Omental fat pad (tissue), 3 donors: ENCODE measurements at regions not wholly inside any gene's neighbourhood (a gene's known extent, or its start where the extent isn't known, plus 50 kb on each side); places are given as distances from the start of the nearest gene placed in this dataset.
"Not testable (repeated sequence)": the region's sequence is repeated elsewhere in the genome, so short reads cannot be mapped to it uniquely, and the experiment has no call there.

Experiments
- ATAC-seq: fragments of 150-250 bp; one replicate; pipeline ENCODE4 v1.9.1; 2016; ENCODE audit warnings: mild to moderate bottlenecking, moderate library complexity; ENCODE audit not compliant: low FRiP score
- DNase-seq: peaks from one replicate; pipeline ENCODE4 v3.0.0-alpha.2; 2019; ENCODE audit warnings: low spot score
- CTCF ChIP-seq, 3 donors: fragments of 450-650 bp; IDR thresholded peaks; one replicate each; pipeline ENCODE4 v1.5.1; 2016 to 2017; ENCODE audit warnings: antibody characterized with exemption in 3 of 3, mild to moderate bottlenecking in 3 of 3, moderate library complexity in 2 of 3

DNA sequence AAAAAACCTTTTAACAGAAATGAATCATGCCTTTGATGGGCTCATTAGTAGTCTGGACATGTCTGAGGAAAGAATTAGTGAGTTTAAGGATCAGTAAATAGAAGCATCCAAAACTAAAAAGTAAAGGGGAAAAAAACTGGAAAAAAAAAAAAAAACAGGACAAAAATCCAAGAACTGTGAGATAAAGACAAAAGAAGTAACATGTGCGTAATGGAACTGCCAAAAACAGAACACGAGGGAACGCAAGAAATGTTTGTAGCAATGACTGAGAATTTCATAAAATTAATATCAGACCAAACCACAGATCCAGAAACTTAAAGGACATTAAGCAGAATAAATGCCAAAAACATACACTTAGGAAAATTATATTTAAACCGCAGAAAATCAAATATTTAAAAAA lies 77.4 kb downstream of the MS4A13 start:
- DNase-seq = no peak
- peak; percentile 55 for ATAC-seq
- TF ChIP-seq CTCF (IDR thresholded peaks at IDR 0.05) = no peak

- DNase-seq = no peak
- TF ChIP-seq CTCF (IDR thresholded peaks at IDR 0.05) = no peak
- ATAC-seq = peak; percentile 70
These were observed 79.9 kb downstream of the MS4A13 start for GRCh38 chr11:60594998-60595642.

GRCh38 chr11:60607483-60607882 lies 91.9 kb upstream of the MS4A8 start:
- no peak for ATAC-seq
- no peak for DNase-seq
- TF ChIP-seq CTCF (IDR thresholded peaks at IDR 0.05) = no peak

GRCh38 chr11:60609632-60610031 lies 89.8 kb upstream of the MS4A8 start:
- ATAC-seq (no peak), DNase-seq (no peak)
- no peak for TF ChIP-seq CTCF (IDR thresholded peaks at IDR 0.05)

GRCh38 chr11:60610702-60611101 lies 88.7 kb upstream of the MS4A8 start:
- no peak for ATAC-seq
- no peak for DNase-seq
- TF ChIP-seq CTCF (IDR thresholded peaks at IDR 0.05) = no peak

DNA sequence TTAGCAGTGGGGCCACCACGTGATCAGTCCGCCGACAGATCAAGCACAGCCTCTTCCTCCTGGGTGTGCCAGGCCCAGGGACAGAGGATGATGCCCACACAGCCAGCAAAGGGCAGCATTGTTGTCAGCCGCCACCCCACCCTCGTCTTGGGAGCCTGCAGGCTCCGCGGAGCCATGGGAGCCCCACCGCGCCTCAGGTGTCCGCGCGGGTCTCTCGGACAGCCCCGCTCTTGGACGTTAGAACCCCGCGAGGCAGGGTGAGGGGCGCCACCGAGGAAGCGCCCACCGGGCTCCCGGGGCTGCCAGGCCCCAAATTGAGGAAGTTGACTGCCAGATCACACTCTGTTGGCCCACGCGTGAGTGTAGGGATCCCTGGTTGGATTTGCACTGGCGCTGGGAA lies 83.9 kb upstream of the MS4A8 start:
- DNase-seq (no peak), ATAC-seq (no peak)
- TF ChIP-seq CTCF (IDR thresholded peaks at IDR 0.05) = no peak

DNA sequence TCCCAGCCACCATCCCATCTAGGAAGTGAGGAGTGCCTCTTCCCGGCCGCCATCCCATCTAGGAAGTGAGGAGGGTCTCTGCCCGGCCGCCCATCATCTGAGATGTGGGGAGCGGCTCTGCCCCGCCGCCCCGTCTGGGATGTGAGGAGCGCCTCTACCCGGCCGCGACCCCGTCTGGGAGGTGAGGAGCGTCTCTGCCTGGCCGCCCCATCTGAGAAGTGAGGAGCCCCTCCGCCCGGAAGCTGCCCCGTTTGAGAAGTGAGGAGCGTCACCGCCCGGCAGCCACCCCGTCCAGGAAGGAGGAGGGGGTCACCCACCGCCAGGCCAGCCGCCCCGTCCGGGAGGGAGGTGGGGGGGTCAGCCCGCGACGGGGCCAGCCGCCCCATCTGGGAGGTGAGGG lies 77.5 kb upstream of the MS4A8 start:
- ATAC-seq, DNase-seq: not testable (repeated sequence)

DNA sequence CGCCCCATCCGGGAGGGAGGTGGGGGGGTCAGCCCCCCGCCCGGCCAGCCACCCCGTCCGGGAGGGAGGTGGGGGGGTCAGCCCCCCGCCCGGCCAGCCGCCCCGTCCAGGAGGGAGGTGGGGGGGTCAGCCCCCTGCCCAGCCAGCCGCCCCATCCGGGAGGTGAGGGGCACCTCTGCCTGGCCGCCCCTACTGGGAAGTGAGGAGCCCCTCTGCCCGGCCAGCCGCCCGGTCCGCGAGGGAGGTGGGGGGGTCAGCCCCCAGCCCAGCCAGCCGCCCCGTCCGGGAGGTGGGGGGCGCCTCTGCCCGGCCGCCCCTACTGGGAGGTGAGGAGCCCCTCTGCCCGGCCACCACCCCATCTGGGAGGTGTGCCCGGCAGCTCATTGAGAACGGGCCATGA lies 76.6 kb upstream of the MS4A8 start:
- ATAC-seq, DNase-seq: not testable (repeated sequence)
